Gastrocnemius medialis (tissue), 4 donors: ENCODE measurements at regions not wholly inside any gene's neighbourhood (a gene's known extent, or its start where the extent isn't known, plus 50 kb on each side); places are given as distances from the start of the nearest gene placed in this dataset.

ENCODE experiments used
- CTCF ChIP-seq, 5 experiments: fragments of 450-650 bp in 3 of 5; fragments of 200-600 bp in 2 of 5; sonication (generic) in 2 of 5; IDR thresholded peaks in 4 of 5; conservative IDR thresholded peaks in 1 of 5; 1 replicate in 4 of 5; 2 replicates in 1 of 5; pipeline ENCODE4 v1.5.1; 2016 to 2019; ENCODE audit warnings: antibody characterized with exemption in 5 of 5, mild to moderate bottlenecking in 3 of 5, moderate library complexity in 3 of 5
- POLR2A ChIP-seq, 2 donors: fragments of 450-650 bp; IDR thresholded peaks; one replicate each; pipeline ENCODE4 v1.6.1; 2017; ENCODE audit warnings: antibody characterized with exemption in 2 of 2, mild to moderate bottlenecking in 2 of 2, moderate library complexity in 2 of 2

DNA sequence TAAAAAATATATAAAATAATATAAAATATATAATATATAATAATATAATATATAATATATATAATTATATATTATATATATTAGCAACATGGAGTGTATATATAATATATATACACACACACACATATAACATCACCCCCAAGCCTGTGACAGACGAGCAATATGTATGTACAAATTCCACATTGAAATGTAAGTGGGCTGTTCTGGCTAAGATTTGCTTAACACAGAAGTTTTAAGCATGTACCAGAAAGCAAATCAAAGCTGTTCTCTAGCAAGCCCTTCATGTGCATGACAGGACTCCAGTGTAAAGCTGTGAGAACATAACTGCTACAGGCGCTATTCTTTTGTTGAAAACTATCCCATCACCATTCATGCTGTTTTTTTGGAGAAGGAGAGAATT is 261.7 kb upstream of the TNP1 start:
- no peak for TF ChIP-seq CTCF (IDR thresholded peaks at IDR 0.05 in 4 of 5, conservative IDR thresholded peaks at IDR 0.05 in 1 of 5)
- TF ChIP-seq POLR2A (IDR thresholded peaks at IDR 0.05): no peak
